Astrocyte (in vitro differentiated cells and primary cell): ENCODE measurements at regions not wholly inside any gene's neighbourhood (a gene's known extent, or its start where the extent isn't known, plus 50 kb on each side); places are given as distances from the start of the nearest gene placed in this dataset.

Experiments used
- DNase-seq: peaks from one replicate; pipeline ENCODE4 v3.0.0-alpha.2; 2010; ENCODE audit warnings: low read depth
- FAIRE-seq: peaks from 2 replicates; lab custom pipeline; 2011; peaks lifted over from hg19 to GRCh38; lab: Jason Lieb, UNC
- H2AFZ ChIP-seq: 2 replicates; pipeline ENCODE4 v1.6.0; 2012; ENCODE audit warnings: low read depth, low read length, inconsistent platforms
- H3K27ac ChIP-seq: 2 replicates; pipeline ENCODE4 v1.5.1; 2011; ENCODE audit warnings: low read depth, low read length, inconsistent platforms
- H3K27me3 ChIP-seq: 2 replicates; pipeline ENCODE4 v1.6.0; 2011; ENCODE audit warnings: low read length, inconsistent platforms; ENCODE audit not compliant: insufficient read depth
- H3K36me3 ChIP-seq: 2 replicates; pipeline ENCODE4 v1.5.1; 2011; ENCODE audit warnings: low read length, inconsistent platforms; ENCODE audit not compliant: insufficient read depth
- H3K4me1 ChIP-seq: 2 replicates; pipeline ENCODE4 v1.5.1; 2011; ENCODE audit warnings: low read length, inconsistent platforms; ENCODE audit not compliant: insufficient read depth
- H3K4me2 ChIP-seq: 2 replicates; pipeline ENCODE4 v1.6.0; 2012; ENCODE audit warnings: low read length, inconsistent platforms
- H3K4me3 ChIP-seq: 2 replicates; pipeline ENCODE4 v1.5.1; 2011; ENCODE audit warnings: low read depth, mild to moderate bottlenecking, low read length, inconsistent platforms; ENCODE audit not compliant: insufficient read depth
- H3K79me2 ChIP-seq: 2 replicates; pipeline ENCODE4 v1.6.0; 2012; ENCODE audit warnings: mild to moderate bottlenecking, low read length, inconsistent platforms; ENCODE audit not compliant: insufficient read depth
- H3K9ac ChIP-seq: 2 replicates; pipeline ENCODE4 v1.6.0; 2012; ENCODE audit warnings: mild to moderate bottlenecking, low read length, inconsistent platforms
- H3K9me3 ChIP-seq: 2 replicates; pipeline ENCODE4 v1.5.1; 2012; ENCODE audit warnings: low read depth, mild to moderate bottlenecking, low read length, inconsistent platforms; ENCODE audit not compliant: insufficient read depth
- H4K20me1 ChIP-seq: 2 replicates; pipeline ENCODE4 v1.6.0; 2012; ENCODE audit warnings: low read length, inconsistent platforms; ENCODE audit not compliant: insufficient read depth
- H3K27ac Mint-ChIP-seq: one replicate; pipeline ENCODE4 v1.8.0; 2021; ENCODE audit warnings: mild to moderate bottlenecking, mixed read lengths; ENCODE audit not compliant: unreplicated experiment
- H3K27me3 Mint-ChIP-seq: one replicate; pipeline ENCODE4 v1.8.0; 2021; ENCODE audit warnings: low read depth, mixed read lengths; ENCODE audit not compliant: unreplicated experiment
- H3K36me3 Mint-ChIP-seq: one replicate; pipeline ENCODE4 v1.8.0; 2021; ENCODE audit warnings: low read depth, mixed read lengths; ENCODE audit not compliant: unreplicated experiment
- H3K4me1 Mint-ChIP-seq: one replicate; pipeline ENCODE4 v1.8.0; 2021; ENCODE audit warnings: low read depth, mixed read lengths; ENCODE audit not compliant: unreplicated experiment
- H3K4me3 Mint-ChIP-seq: one replicate; pipeline ENCODE4 v1.8.0; 2021; ENCODE audit warnings: mild to moderate bottlenecking, moderate library complexity, mixed read lengths; ENCODE audit not compliant: unreplicated experiment
- H3K9me3 Mint-ChIP-seq: one replicate; pipeline ENCODE4 v1.8.0; 2021; ENCODE audit warnings: mild to moderate bottlenecking, mixed read lengths; ENCODE audit not compliant: unreplicated experiment
- CTCF ChIP-seq: IDR thresholded peaks from 2 replicates; pipeline ENCODE4 v1.5.1; 2011; ENCODE audit warnings: low read depth, mild to moderate bottlenecking, inconsistent platforms, low read length, moderate library complexity; ENCODE audit not compliant: insufficient read depth
- EZH2 ChIP-seq: IDR thresholded peaks from 2 replicates; pipeline ENCODE4 v1.6.1; 2012; ENCODE audit warnings: mild to moderate bottlenecking, low read length, inconsistent platforms; ENCODE audit not compliant: insufficient read depth

DNA sequence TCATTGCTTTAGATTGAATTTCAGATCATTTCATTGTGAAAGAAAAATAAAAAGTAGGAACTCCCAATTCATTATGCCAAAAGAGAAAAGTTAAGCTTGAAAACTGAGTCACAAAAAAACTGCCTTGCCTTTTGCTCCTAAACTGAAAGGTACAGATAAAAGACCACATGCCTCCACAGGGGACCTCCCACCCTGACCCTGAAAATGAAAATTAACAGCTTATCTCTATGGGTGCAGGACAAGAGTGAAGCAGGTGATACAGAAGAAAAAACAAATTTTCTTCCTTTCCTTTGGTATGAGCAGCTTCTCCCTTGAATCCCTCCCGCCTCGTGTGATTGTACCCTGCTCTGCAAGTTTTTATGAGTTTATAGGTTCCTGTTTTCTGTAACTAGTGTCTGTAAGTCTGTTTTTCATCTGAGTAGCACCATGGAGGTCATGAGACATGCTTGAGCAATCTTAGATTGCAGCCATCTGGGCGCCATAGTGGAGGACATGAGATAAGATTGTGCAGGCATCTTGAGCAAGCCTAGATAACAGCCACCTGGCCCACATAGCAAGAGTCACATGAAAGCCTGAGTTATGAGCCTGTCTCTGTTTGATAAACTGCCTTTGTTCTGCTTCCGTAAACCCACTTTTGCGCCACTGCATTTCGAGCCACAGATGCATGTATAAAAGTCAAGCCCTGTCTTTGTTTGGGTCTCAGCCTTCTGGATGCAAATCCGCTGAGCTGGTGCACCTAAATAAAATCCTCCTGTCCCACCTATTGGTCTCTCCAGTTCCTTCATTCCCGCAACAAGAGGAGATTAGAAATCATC is 56.2 kb upstream of the DYNC1I2 start:
- H3K27ac ChIP-seq: no peak overlapping the region
- no peak overlapping the region for H3K4me3 ChIP-seq
- H3K9me3 ChIP-seq: peaks cover 15% of the 10 kb centered on the region
- H3K9ac ChIP-seq: no peak overlapping the region
- no peaks in the 10 kb centered on the region for H3K4me1 ChIP-seq
- no peaks in the 10 kb centered on the region for H3K79me2 ChIP-seq
- Mint-ChIP-seq H3K27ac (no peak overlapping the region), H3K27me3 (no peaks in the 10 kb centered on the region), H3K4me1 (no peaks in the 10 kb centered on the region), H3K9me3 (peaks cover 21% of the 10 kb centered on the region), H3K36me3 (no peaks in the 10 kb centered on the region), H3K4me3 (no peak overlapping the region)
- H3K27me3 ChIP-seq: no peaks in the 10 kb centered on the region
- no peak overlapping the region for H2AFZ ChIP-seq
- H3K4me2 ChIP-seq: no peak overlapping the region
- H4K20me1 ChIP-seq: no peaks in the 10 kb centered on the region
- no peaks in the 10 kb centered on the region for H3K36me3 ChIP-seq
- FAIRE-seq (no peak), DNase-seq (peak; percentile 16)
- no peak for TF ChIP-seq CTCF
- TF ChIP-seq EZH2: no peak
